HepG2 (cell line): ENCODE measurements at regions not wholly inside any gene's neighbourhood (a gene's known extent, or its start where the extent isn't known, plus 50 kb on each side); places are given as distances from the start of the nearest gene placed in this dataset.

Experiments used
- AFF4 ChIP-seq: sonication (generic); formaldehyde crosslinking; IDR thresholded peaks from 2 replicates; pipeline ENCODE4 v1.4.0; 2020; ENCODE audit warnings: missing genetic modification reagents
- ATAD3A ChIP-seq: sonication (generic); formaldehyde crosslinking; IDR thresholded peaks from 2 replicates; pipeline ENCODE4 v1.4.0; 2020; ENCODE audit warnings: missing genetic modification reagents
- CBX1 ChIP-seq: IDR thresholded peaks from one replicate; pipeline ENCODE4 v1.6.1; 2016; ENCODE audit warnings: antibody characterized with exemption, low read depth
- CENPBD1 ChIP-seq: sonication (generic); formaldehyde crosslinking; IDR thresholded peaks from 2 replicates; pipeline ENCODE4 v1.8.0; 2022; ENCODE audit warnings: missing genetic modification reagents, low read depth, mild to moderate bottlenecking, borderline replicate concordance
- CREM ChIP-seq, 2 experiments: sonication (generic) in 1 of 2; formaldehyde crosslinking in 1 of 2; IDR thresholded peaks; 2 replicates each; pipeline versions ENCODE4 v1.4.0 to v1.6.1; 2016 to 2020; ENCODE audit warnings: antibody characterized with exemption in 1 of 2, mild to moderate bottlenecking in 1 of 2, missing genetic modification reagents in 1 of 2
- ELF1 ChIP-seq: sonication (generic); formaldehyde crosslinking; IDR thresholded peaks from 2 replicates; pipeline ENCODE4 v1.4.0; 2020; ENCODE audit warnings: missing genetic modification reagents
- HOXA5 ChIP-seq: sonication (generic); formaldehyde crosslinking; IDR thresholded peaks from 2 replicates; pipeline ENCODE4 v1.4.0; 2020; ENCODE audit warnings: missing genetic modification reagents
- KAT8 ChIP-seq: IDR thresholded peaks from 2 replicates; pipeline ENCODE4 v1.6.1; 2016; ENCODE audit warnings: missing genetic modification reagents, missing compliant biosample characterization
- KLF9 ChIP-seq: IDR thresholded peaks from 2 replicates; pipeline ENCODE4 v1.6.1; 2016; ENCODE audit warnings: low read depth
- NFRKB ChIP-seq: fragments of 450-650 bp; IDR thresholded peaks from 2 replicates; pipeline ENCODE4 v1.6.1; 2017
- PBX3 ChIP-seq: sonication (generic); formaldehyde crosslinking; IDR thresholded peaks from 2 replicates; pipeline ENCODE4 v1.8.1; 2023; ENCODE audit warnings: missing genetic modification reagents, inconsistent platforms, borderline replicate concordance
- STAG1 ChIP-seq: sonication (generic); formaldehyde crosslinking; IDR thresholded peaks from 2 replicates; pipeline ENCODE4 v1.4.0; 2020; ENCODE audit warnings: missing genetic modification reagents
- XRCC5 ChIP-seq: fragments of 200-400 bp; formaldehyde crosslinking; optimal IDR thresholded peaks from 2 replicates; pipeline ENCODE3; 2017; ENCODE audit warnings: mild to moderate bottlenecking, low read length
- ZBTB3 ChIP-seq: sonication (generic); formaldehyde crosslinking; IDR thresholded peaks from 2 replicates; pipeline ENCODE4 v1.4.0; 2020; ENCODE audit warnings: low read depth, mild to moderate bottlenecking, moderate library complexity, missing genetic modification reagents, borderline replicate concordance
- ZNF367 ChIP-seq: sonication (generic); formaldehyde crosslinking; IDR thresholded peaks from 2 replicates; pipeline ENCODE4 v1.4.0; 2020; ENCODE audit warnings: missing genetic modification reagents, borderline replicate concordance
- ZNF432 ChIP-seq: sonication (generic); formaldehyde crosslinking; IDR thresholded peaks from 2 replicates; pipeline ENCODE4 v1.5.0; 2020; ENCODE audit warnings: missing genetic modification reagents, mild to moderate bottlenecking, borderline replicate concordance
- ZNF446 ChIP-seq: sonication (generic); formaldehyde crosslinking; IDR thresholded peaks from 2 replicates; pipeline ENCODE4 v1.5.0; 2020; ENCODE audit warnings: mild to moderate bottlenecking, missing genetic modification reagents
- ZNF558 ChIP-seq: sonication (generic); formaldehyde crosslinking; IDR thresholded peaks from 2 replicates; pipeline ENCODE4 v1.9.0; 2022; ENCODE audit warnings: mild to moderate bottlenecking, missing genetic modification reagents, borderline replicate concordance
- ZNF564 ChIP-seq: sonication (generic); formaldehyde crosslinking; IDR thresholded peaks from 2 replicates; pipeline ENCODE4 v1.8.1; 2023; ENCODE audit warnings: mild to moderate bottlenecking, missing genetic modification reagents
- ZNF672 ChIP-seq: sonication (generic); formaldehyde crosslinking; IDR thresholded peaks from 2 replicates; pipeline ENCODE4 v1.8.1; 2022; ENCODE audit warnings: missing genetic modification reagents
- ZNF674 ChIP-seq: sonication (generic); formaldehyde crosslinking; IDR thresholded peaks from 2 replicates; pipeline ENCODE4 v1.5.0; 2020; ENCODE audit warnings: low read depth, mild to moderate bottlenecking, missing genetic modification reagents
- ZNF768 ChIP-seq: sonication (generic); formaldehyde crosslinking; IDR thresholded peaks from 2 replicates; pipeline ENCODE4 v1.4.0; 2020; ENCODE audit warnings: missing genetic modification reagents
- ZSCAN31 ChIP-seq: sonication (generic); formaldehyde crosslinking; IDR thresholded peaks from 2 replicates; pipeline ENCODE4 v1.5.0; 2020; ENCODE audit warnings: low read depth, mild to moderate bottlenecking, missing genetic modification reagents
- TF ChIP-seq, protein P1 (sequence below): sonication (generic); formaldehyde crosslinking; IDR thresholded peaks from 2 replicates; pipeline ENCODE4 v1.4.0; 2020; ENCODE audit warnings: missing genetic modification reagents, mild to moderate bottlenecking, borderline replicate concordance

- TF ChIP-seq ZNF558 (CRISPR knock-in tag) (no peak), ZNF367 (CRISPR knock-in tag) (no peak), ZNF768 (CRISPR knock-in tag) (no peak), KLF9 (CRISPR knock-in tag) (no peak), CENPBD1 (CRISPR knock-in tag) (no peak), NFRKB (no peak), ZNF432 (CRISPR knock-in tag) (no peak), XRCC5 (peak; percentile 71), KAT8 (no peak), AFF4 (CRISPR knock-in tag) (no peak), ZNF564 (CRISPR knock-in tag) (no peak), ZNF672 (no peak), ELF1 (peak; percentile 25; the same call in 1 of the 2 replicates), PBX3 (CRISPR knock-in tag) (no peak), ATAD3A (CRISPR knock-in tag) (no peak), ZBTB3 (no peak), ZNF674 (CRISPR knock-in tag) (no peak), CBX1 (peak; percentile 48), HOXA5 (CRISPR knock-in tag) (no peak), STAG1 (peak; percentile 93), ZNF446 (CRISPR knock-in tag) (no peak), ZSCAN31 (CRISPR knock-in tag) (no peak), CREM (IDR thresholded peaks at IDR 0.05) (no peak), CREM (CRISPR knock-in tag; IDR thresholded peaks at IDR 0.05) (no peak)
- TF ChIP-seq, protein P1, sequence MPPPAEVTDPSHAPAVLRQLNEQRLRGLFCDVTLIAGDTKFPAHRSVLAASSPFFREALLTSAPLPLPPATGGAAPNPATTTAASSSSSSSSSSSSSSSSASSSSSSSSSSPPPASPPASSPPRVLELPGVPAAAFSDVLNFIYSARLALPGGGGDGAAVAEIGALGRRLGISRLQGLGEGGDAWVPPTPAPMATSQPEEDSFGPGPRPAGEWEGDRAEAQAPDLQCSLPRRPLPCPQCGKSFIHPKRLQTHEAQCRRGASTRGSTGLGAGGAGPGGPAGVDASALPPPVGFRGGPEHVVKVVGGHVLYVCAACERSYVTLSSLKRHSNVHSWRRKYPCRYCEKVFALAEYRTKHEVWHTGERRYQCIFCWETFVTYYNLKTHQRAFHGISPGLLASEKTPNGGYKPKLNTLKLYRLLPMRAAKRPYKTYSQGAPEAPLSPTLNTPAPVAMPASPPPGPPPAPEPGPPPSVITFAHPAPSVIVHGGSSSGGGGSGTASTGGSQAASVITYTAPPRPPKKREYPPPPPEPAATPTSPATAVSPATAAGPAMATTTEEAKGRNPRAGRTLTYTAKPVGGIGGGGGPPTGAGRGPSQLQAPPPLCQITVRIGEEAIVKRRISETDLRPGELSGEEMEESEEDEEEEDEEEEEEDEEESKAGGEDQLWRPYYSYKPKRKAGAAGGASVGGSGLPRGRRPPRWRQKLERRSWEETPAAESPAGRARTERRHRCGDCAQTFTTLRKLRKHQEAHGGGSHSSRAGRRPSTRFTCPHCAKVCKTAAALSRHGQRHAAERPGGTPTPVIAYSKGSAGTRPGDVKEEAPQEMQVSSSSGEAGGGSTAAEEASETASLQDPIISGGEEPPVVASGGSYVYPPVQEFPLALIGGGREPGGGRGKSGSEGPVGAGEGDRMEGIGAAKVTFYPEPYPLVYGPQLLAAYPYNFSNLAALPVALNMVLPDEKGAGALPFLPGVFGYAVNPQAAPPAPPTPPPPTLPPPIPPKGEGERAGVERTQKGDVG, result no peak
Observed at GRCh38 chr3:116770815-116771450, 61.4 kb downstream of the TUSC7 start (continued).
